Activated T-cell treated with anti-CD3 and anti-CD28 coated beads, Interleukin-2, amount 50 U/mL, for 4 hours (primary cell): ENCODE measurements at regions not wholly inside any gene's neighbourhood (a gene's known extent, or its start where the extent isn't known, plus 50 kb on each side); places are given as distances from the start of the nearest gene placed in this dataset.

Source experiments
- ATAC-seq, 2 donors: fragments of 200-7000 bp; cut with Tn5 transposase; one replicate each; pipeline ENCODE4 v1.10.0; 2021
- DNase-seq: peaks from one replicate; pipeline ENCODE4 v3.0.0-alpha.2; 2020
- H3K27me3 Mint-ChIP-seq: one replicate; pipeline ENCODE4 v1.8.0; 2021; ENCODE audit warnings: low read depth, mixed read lengths
- H3K36me3 Mint-ChIP-seq: one replicate; pipeline ENCODE4 v1.8.0; 2022; ENCODE audit warnings: mixed read lengths; ENCODE audit not compliant: insufficient read depth
- H3K4me1 Mint-ChIP-seq: one replicate; pipeline ENCODE4 v1.8.0; 2021; ENCODE audit warnings: low read depth, mixed read lengths
- H3K4me3 Mint-ChIP-seq: one replicate; pipeline ENCODE4 v1.8.0; 2021; ENCODE audit warnings: mild to moderate bottlenecking, moderate library complexity, mixed read lengths
- H3K9me3 Mint-ChIP-seq: one replicate; pipeline ENCODE4 v1.8.0; 2021; ENCODE audit warnings: mixed read lengths

DNA sequence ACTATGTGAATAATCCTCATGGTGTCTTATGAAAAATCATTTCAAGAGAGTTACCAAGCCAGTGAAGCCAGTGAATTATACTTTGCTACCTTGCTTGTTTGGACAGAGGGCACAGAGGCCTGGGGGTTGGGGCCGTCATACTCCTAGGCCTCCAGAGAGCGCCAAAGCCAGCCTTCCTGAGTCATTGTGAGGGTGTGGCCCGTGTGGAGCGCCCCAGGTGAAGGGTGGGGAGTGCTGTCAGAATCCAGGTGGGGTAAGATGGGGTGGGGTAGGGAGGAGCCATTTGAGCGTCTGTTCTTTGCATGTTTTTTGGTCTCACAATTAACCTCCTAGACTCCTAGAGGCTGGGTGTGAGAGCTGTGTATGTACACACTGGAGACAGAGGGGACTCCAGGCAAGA lies 71.1 kb downstream of the PERP start:
- DNase-seq (no peak), ATAC-seq (no peak)
- Mint-ChIP-seq H3K4me1 (no peaks in the 10 kb centered on the region), H3K27me3 (peaks cover 2% of the 10 kb centered on the region), H3K9me3 (no peaks in the 10 kb centered on the region), H3K36me3 (no peaks in the 10 kb centered on the region), H3K4me3 (no peak overlapping the region)

DNA sequence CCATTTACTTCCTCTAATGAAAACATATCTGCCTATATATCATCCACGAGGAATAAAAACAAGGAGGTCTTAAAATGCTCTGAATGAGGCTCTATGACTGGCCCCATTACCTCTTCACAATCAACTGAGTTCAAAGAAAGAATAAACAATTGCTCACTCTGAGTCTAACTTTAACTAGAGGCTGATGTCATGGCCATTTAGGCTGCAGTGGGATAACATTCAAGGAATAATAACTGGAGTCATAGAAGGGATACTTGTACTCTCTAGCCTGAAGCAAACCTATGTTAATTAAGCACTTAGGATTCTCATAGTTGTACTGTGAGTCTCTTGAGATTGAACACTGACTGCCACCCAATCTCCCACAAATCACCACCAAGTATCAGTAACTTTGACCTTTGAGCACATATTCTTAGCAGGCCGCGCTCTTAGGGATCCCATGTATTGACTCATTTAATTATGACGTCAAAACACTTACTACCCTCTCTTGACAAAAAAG lies 70.2 kb downstream of the PERP start:
- DNase-seq (no peak), ATAC-seq (no peak)
- H3K36me3 Mint-ChIP-seq: no peaks in the 10 kb centered on the region
- H3K9me3 Mint-ChIP-seq: peaks cover 6% of the 10 kb centered on the region
- H3K4me1 Mint-ChIP-seq: no peaks in the 10 kb centered on the region
- H3K4me3 Mint-ChIP-seq: no peak overlapping the region
- H3K27me3 Mint-ChIP-seq: peaks cover 2% of the 10 kb centered on the region

GRCh38 chr6:138038142-138038870 lies 68.9 kb downstream of the PERP start:
- H3K27me3 Mint-ChIP-seq: peaks cover 2% of the 10 kb centered on the region
- no peak for DNase-seq
- no peak for ATAC-seq
- H3K4me3 Mint-ChIP-seq: no peak overlapping the region
- peaks cover 12% of the 10 kb centered on the region for H3K9me3 Mint-ChIP-seq
- no peaks in the 10 kb centered on the region for H3K4me1 Mint-ChIP-seq
- no peaks in the 10 kb centered on the region for H3K36me3 Mint-ChIP-seq
